ENCODE measurements at regions not wholly inside any gene's neighbourhood (a gene's known extent, or its start where the extent isn't known, plus 50 kb on each side); places are given as distances from the start of the nearest gene placed in this dataset.
"Not testable (repeated sequence)": the region's sequence is repeated elsewhere in the genome, so short reads cannot be mapped to it uniquely, and the experiment has no call there.

GRCh38 chr3:56955492-56956111, 104.9 kb upstream of the SPATA12 start:
- no peak for DNase-seq (ENCODE audit: low read depth)

- no peak for DNase-seq (ENCODE audit: low read depth)
Measured at GRCh38 chr3:56954125-56954524, 106.3 kb upstream of the SPATA12 start.

DNA sequence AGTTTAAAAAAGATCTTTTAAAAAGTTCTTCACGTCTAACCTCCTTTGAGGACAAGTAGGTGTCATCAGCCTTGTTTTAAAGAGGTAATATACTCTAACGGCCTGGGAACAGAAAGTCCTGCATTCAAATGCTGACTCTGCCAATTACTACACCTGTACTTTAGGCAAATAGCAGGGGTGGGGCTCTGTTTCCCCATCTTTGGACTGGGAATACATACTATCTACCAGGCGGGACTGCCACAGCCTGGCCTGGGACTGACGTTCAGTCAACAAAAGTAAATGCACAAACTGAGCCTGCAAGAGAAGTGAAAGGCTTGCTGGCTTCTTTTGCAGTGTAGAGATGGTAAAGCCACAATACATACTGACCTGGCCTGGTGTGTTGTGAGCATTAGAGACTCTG, 107.6 kb upstream of the SPATA12 start:
- no peak for DNase-seq (ENCODE audit: low read depth)

- no peak for DNase-seq (ENCODE audit: low read depth)
Measured at GRCh38 chr3:56952061-56952460, 108.4 kb upstream of the SPATA12 start.

- DNase-seq (ENCODE audit: low read depth) = no peak
Measured at GRCh38 chr3:56951366-56951765, 109.1 kb upstream of the SPATA12 start.

DNA sequence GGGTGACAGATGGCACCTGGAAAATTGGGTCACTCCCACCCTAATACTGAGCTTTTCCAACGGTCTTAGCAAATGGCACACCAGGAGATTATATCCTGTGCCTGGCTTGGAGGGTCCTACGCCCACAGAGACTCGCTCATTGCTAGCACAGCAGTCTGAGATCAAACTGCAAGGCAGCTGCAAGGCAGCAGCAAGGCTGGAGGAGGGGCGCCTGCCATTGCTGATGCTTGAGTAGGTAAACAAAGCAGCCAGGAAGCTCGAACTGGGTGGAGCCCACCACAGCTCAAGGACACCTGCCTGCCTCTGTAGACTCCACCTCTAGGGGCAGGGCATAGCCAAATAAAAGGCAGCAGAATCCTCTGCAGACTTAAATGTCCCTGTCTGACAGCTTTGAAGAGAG, 115.1 kb upstream of the SPATA12 start:
- not testable (repeated sequence) for DNase-seq (ENCODE audit: low read depth)

DNA sequence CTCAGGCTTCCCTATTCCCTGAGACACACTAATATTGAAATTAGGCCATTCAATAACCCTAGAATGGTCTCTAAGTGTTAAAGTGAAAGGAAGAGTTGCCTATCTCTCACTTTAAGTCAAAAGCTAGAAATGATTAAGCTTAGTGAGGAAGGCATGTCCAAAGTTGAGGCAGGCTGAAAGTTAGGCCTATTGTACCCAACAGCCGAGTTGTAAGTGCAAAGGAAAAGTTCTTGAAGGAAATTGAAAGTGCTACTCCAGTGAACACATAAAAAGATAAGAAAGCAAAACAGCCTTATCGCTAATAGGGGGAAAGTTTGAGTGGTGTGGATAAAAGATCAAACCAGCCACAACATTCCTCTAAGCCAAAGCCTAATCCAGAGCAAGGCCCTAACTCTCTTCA, 117.9 kb upstream of the SPATA12 start:
- no peak for DNase-seq (ENCODE audit: low read depth)

GRCh38 chr3:56940976-56941375, 119.5 kb upstream of the SPATA12 start:
- no peak for DNase-seq (ENCODE audit: low read depth)

DNA sequence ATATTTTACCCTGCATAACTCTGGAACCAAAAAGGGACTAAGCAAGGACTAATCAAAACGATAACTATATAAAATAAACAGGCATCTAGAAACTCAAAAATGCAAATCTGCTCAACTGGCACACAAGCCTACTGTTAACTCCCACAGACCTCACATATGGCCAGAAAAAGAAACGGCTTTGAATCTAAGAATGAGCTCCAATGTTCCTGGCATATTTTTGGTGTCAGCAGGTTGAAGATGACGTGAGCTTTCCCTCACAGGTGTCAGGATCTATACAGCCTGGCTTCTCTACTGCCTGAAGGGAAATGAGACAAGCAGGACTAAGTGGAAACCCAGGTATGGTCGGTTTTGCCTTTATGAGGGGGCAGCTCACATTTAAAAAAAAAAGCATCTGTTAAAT, 120.1 kb upstream of the SPATA12 start:
- DNase-seq (ENCODE audit: low read depth) = no peak

- DNase-seq (ENCODE audit: low read depth) = no peak
Measured at GRCh38 chr3:56939834-56940233, 120.6 kb upstream of the SPATA12 start.

DNA sequence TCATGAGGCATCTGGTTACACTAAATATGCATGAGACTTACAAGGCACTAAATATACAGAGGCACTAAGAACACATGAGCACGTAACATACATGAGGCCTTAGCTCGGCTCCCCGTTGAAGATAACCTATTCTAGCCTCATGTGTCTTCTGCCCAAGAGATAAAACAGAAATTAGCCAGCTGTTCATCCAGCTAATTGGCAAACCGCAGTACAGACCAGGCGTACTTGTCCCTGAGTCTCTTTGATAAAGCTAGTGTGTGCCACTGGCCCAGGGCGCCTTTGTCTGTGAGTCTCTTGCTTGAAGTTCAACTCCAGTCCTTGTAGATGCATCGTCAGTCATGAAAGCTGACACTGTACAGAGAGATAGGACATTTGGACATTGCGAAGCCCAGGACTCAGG, 121.9 kb upstream of the SPATA12 start:
- DNase-seq (ENCODE audit: low read depth) = no peak

- no peak for DNase-seq (ENCODE audit: low read depth)
Measured at GRCh38 chr3:56937580-56937979, 122.9 kb upstream of the SPATA12 start.

DNA sequence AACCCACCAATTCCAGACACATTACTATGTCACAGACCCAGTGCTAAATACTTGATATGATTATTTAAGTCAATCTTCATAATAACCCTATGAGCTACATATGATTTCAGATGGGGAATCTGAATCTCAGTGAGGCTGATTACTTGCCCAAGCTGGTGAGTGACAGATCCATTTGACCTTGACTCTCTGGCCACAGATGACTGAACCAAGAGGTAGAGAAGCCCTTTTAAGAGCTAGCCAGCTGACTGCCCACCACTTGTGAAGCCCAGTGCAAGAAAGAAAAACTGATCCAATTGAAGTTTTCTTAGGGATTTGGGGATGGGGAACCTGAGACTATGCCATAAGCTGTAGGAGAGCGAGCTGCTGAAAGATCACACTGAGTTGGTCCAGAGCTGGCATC, 124.7 kb upstream of the SPATA12 start:
- DNase-seq (ENCODE audit: low read depth) = no peak

- not testable (repeated sequence) for DNase-seq (ENCODE audit: low read depth)
Measured at GRCh38 chr3:56934481-56934880, 126.0 kb upstream of the SPATA12 start.

DNA sequence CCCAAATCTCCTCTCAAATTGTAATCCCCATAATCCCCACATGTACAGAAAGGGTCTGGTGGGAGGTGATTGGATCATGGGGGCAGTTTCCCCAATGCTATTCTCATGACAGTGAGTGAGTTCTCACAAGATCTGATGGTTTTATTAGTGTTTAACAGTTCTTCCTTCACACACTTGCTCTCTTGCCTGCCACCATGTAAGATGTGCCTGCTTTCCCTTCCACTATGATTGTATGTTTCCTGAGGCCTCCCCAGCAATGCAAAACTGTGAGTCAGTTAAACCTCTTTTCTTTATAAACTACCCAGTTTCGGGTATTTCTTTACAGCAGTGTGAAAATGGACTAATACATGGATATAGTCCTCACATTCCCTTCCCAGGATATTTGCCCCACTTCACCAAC, 126.7 kb upstream of the SPATA12 start:
- DNase-seq (ENCODE audit: low read depth) = no peak

- no peak for DNase-seq (ENCODE audit: low read depth)
Measured at GRCh38 chr3:56932866-56933265, 127.6 kb upstream of the SPATA12 start.

DNA sequence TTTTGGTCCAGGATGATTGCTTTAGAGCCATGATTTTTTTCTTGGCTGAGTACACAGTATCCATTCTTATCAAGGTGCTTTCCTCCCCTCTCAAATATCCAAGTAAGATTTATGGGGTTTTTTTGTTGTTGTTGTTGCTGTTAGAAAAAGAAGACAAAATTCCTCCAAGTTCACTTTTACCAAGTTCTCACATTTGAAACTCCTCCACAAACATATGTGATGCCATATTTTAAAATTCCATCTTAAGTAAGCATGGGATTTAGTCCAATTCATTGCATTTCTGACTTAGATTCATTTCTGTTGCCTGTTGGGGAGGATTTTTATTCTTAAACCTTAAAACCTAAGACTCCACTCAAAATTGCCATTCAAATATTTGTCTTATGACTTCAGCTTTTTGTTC, 128.6 kb upstream of the SPATA12 start:
- no peak for DNase-seq (ENCODE audit: low read depth)

DNA sequence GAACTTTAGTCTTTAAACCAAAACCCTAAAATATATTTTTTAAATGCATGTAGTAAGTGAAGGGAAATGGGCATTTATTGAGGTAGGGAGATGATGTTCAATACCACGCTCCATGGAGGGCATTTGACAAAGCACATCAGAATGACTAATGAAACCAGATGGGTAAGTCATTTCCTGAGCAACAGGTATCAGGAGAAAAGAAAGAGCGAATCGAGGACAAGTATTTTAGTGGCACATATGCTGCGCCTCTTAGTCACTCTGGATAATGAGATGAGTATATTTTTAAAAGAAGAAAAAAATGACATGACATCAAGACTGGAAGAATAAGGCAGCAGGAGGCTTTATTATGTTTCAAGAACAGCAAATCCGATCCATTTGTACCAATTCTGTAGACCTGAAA, 129.0 kb upstream of the ARHGEF3 start:
- no peak for DNase-seq (ENCODE audit: low read depth)

DNA sequence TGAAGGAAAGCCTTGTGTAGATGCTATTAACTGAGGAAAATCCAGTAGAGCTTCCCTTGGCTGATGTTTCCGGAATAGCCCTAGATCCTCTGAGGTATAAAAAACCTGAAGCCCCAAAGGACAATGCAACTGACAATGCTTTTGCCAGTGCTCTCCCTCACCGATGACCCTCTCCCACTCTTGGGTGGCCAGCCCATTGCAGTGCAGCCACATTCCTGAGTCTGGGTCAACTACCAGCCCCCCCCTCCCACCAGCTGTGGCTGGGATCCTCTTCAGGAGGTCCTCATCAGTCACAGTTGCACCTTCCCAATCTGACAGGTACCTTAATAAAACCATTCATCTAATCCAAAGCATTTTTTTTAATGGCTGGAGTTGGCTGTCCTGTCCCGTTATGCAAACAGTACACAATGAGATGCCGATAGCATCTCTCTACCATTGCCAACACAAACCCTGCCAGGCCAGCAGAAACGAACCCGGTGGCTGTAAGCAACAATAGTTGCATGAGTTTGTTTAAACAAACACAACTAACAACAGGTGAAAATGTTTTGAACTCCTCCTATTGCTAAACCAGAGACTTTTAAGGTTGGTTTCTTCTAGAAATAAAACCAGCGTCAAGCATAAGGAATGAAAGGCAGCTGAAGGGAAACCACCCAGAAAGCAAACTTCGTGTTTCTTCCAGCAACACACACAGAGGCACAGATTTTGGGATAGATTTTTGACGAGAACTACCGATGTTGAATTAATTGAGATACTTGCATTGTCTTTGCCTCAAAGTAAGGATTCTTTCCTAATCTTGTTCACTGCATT, 128.3 kb upstream of the ARHGEF3 start:
- DNase-seq (ENCODE audit: low read depth) = no peak

DNA sequence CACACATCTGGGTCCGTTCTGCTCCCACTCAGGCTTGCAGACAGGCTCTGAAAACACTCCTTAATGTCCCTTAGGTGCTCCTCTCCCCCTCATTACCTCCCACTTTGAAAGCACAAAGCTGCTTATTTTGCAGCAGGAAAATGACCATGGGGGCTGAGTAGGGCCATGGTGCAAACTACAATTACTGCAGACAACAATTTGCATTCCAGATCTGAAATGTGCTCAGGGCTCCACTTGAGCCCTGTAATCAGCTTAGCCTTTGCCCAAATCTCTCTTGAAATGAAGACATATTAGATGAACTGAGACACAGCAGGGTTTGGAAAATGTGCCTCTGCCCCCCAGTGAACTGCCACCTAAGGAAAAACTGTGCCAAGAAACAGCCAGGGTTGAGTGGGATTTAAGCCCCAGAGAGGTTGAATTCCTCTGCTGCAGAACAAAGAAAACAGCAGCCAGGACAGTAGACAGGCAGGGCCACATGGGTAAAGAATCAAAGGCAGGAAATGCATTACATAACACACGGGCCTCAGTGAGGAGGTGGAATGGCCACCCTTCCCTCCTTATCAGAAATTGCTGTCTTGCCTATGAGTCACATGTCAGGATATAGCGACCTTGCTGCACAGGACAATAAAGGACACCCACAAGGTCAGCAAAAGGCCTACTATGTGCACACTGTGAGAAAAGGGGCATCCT, 126.8 kb upstream of the ARHGEF3 start:
- DNase-seq (ENCODE audit: low read depth) = no peak

GRCh38 chr3:56927855-56928254, 126.1 kb upstream of the ARHGEF3 start:
- DNase-seq (ENCODE audit: low read depth) = no peak

DNA sequence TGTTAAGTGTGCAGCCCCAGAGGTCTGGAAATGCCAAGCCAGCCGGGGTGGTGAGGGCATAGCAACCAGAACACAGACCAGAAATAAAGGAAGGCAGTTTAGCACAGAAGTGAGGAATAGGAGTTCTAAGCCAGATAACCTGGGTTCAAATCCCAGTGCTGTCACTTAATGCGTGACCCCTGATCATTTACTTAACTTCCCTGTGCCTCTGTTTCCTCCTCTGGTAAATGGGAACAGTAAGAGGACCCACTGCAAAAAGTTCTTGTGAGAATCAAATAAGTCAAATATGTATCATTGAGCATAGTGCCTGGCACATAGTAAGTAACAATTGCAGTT, 125.2 kb upstream of the ARHGEF3 start:
- DNase-seq (ENCODE audit: low read depth) = no peak

DNA sequence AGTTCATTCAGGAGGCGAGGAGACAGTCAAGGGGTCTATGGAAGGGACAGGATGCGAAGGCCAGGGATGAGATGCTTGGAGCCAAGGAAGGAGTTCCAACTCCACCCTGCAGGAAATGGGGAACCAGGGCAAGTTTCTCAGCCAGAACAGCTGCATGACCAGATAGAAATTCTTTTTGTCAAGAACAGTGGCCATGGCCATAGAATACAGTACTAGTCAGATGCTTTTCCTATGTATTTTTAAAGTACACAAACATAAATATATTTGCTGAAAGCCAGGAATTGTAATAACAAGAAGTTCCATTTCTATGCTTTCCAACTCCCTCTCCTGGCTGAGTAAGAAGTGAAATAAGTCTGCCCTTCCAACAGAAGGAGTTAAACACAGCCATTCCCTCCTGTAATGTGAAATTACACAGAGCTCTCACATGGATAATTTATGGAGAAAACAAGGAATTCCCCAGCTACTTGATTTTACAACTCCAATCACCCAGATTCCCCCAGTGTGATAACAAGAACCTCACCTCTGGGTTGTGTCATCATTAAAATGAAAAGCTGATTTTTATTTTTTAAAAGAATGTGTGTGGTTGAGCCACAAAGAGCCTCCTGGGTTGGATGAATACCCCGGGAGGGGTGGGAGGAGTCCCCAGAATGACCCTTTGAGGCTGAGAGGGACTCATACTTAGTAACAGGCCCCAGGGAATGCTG, 124.6 kb upstream of the ARHGEF3 start:
- DNase-seq (ENCODE audit: low read depth) = no peak

Measured in stimulated activated CD8-positive, alpha-beta memory T cell treated with anti-CD3 and anti-CD28 coated beads, Interleukin-7, amount 100 ng/mL, for 24 hours (primary cell).